HG03159 (cell line): ENCODE measurements at regions not wholly inside any gene's neighbourhood (a gene's known extent, or its start where the extent isn't known, plus 50 kb on each side); places are given as distances from the start of the nearest gene placed in this dataset.
"Not testable (repeated sequence)": the region's sequence is repeated elsewhere in the genome, so short reads cannot be mapped to it uniquely, and the experiment has no call there.

Experiments
- ATAC-seq: cut with Tn5 transposase; IDR thresholded peaks from one replicate; pipeline ENCODE4 v1.9.1; 2021; ENCODE audit warnings: mild to moderate bottlenecking, moderate library complexity; ENCODE audit not compliant: unreplicated experiment

- no peak for ATAC-seq
These were observed 81.4 kb downstream of the ALOX5AP start for GRCh38 chr13:30816736-30817135.

- ATAC-seq: no peak
These were observed 83.1 kb downstream of the ALOX5AP start for GRCh38 chr13:30818323-30818960.

- no peak for ATAC-seq
These were observed 84.0 kb downstream of the ALOX5AP start for GRCh38 chr13:30819136-30819888.

- ATAC-seq: no peak
These were observed 84.7 kb upstream of the MEDAG start for GRCh38 chr13:30821421-30821820.

- ATAC-seq: no peak
These were observed 81.4 kb upstream of the MEDAG start for GRCh38 chr13:30824651-30825050.

GRCh38 chr13:30826911-30827577 lies 79.0 kb upstream of the MEDAG start:
- no peak for ATAC-seq

- no peak for ATAC-seq
These were observed 78.5 kb upstream of the MEDAG start for GRCh38 chr13:30827578-30827925.

GRCh38 chr13:30829145-30829832 lies 76.8 kb upstream of the MEDAG start:
- no peak for ATAC-seq

GRCh38 chr13:30829833-30830637 lies 76.0 kb upstream of the MEDAG start:
- no peak for ATAC-seq

GRCh38 chr13:30830638-30830965 lies 75.5 kb upstream of the MEDAG start:
- no peak for ATAC-seq

- no peak for ATAC-seq
These were observed 74.6 kb upstream of the MEDAG start for GRCh38 chr13:30831515-30831914.

GRCh38 chr13:30832377-30832776 lies 73.7 kb upstream of the MEDAG start:
- no peak for ATAC-seq

GRCh38 chr13:30832845-30833332 lies 73.2 kb upstream of the MEDAG start:
- ATAC-seq: no peak

GRCh38 chr13:30835442-30835841 lies 70.6 kb upstream of the MEDAG start:
- no peak for ATAC-seq

- no peak for ATAC-seq
These were observed 68.6 kb upstream of the MEDAG start for GRCh38 chr13:30837227-30838159.

- not testable (repeated sequence) for ATAC-seq
These were observed 66.4 kb upstream of the MEDAG start for GRCh38 chr13:30839636-30840035.

GRCh38 chr13:30840515-30840914 lies 65.6 kb upstream of the MEDAG start:
- no peak for ATAC-seq

- no peak for ATAC-seq
These were observed 64.9 kb upstream of the MEDAG start for GRCh38 chr13:30841154-30841553.

GRCh38 chr13:30843548-30843947 lies 62.5 kb upstream of the MEDAG start:
- no peak for ATAC-seq
